ENCODE measurements at regions not wholly inside any gene's neighbourhood (a gene's known extent, or its start where the extent isn't known, plus 50 kb on each side); places are given as distances from the start of the nearest gene placed in this dataset.

DNA sequence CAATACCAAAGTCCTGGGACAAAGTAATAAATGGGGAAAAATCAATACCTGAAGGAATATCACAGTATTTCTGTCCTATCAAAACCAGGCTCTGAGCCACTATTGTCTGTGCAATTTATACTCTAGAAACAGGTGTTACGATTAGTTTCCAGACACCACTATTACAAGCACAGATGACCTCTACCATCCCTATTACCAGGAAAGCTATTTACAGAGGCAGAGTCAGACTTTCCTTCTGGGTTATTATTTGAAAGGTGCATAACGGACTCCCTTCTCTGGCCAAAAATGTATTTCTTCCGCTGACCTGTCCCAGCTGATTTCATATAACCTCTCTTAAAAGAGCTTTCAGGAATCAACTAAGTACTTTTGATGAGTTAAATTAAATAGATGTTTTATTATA is 154.6 kb upstream of the LRRC7 start:
- intact Hi-C loops (cut with micrococcal nuclease) = no loop called here

DNA sequence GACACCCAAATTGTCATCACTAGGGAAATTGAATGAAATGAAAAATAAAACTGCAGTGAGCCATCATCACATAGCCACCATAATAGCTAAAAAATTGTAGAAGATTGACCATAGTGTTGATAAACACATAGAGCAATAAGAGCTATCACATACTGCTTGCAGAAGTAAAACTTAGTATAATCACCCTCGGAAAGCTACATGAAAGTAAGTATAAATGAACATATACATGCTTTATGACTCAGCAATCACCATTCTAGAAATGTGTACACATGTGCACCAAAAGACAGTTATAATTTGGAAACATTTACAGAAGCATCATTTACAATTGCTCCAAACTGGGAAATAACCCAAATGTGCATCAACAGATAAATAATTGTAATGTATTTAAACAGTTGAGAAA is 153.1 kb upstream of the LRRC7 start:
- intact Hi-C loops (cut with micrococcal nuclease) = no loop called here

DNA sequence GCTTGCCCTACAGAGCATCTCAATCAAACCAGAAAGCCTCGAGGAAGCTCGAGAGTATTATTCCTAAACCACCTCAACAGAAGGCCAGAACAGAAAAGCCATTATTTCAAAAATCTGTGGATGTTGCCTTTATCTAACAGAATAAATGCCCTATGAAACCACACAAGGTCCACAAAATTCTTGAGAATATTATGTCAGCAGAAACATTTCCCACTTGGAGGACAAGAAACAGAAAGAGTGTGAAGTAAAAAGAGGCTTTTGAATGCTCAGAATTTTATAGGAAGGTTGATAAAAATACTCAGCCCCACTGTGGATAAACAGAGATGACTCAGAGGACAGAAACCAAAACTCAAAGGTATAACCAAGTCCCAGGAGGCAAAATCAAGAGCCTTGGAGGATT is 146.4 kb upstream of the LRRC7 start:
- intact Hi-C loops (cut with micrococcal nuclease) = no loop called here

DNA sequence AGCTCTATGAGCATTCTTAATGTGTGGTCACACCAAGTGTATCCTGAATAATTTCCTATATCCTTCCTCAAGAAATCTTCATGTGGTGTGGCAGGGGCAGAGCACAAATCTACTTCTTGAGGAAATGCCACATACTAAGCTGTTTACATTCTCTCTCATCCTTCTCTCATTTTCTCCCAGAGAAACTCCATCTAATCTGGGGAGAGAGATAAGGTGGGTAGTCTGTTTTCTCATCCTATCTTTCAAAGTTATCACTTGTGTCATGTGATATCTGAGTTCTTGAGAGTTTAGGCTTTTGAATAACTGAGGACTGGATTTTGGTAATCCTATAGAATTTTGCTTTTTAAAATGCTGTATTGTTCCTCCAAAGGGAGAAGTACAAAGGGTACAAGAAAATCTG is 141.9 kb upstream of the LRRC7 start:
- intact Hi-C loops (cut with micrococcal nuclease) = no loop called here

DNA sequence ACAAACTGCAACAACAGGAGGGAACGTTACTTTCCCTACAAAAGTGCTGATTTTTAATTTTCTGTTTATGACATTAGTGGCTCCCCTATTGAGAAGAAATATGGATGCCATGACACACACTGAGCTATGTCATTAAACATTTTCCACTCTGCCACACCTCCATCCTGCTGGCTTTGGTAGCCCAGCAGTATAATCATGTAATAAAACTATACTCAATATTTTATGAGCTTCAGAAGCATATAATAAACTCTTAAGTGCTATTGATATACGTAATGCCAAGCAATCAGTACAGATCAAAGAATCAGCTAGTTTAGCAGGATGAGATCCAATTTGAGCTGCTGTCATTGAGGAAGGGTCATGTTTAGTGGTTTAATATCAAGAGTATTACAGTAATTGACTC is 141.3 kb upstream of the LRRC7 start:
- intact Hi-C loops (cut with micrococcal nuclease) = no loop called here

DNA sequence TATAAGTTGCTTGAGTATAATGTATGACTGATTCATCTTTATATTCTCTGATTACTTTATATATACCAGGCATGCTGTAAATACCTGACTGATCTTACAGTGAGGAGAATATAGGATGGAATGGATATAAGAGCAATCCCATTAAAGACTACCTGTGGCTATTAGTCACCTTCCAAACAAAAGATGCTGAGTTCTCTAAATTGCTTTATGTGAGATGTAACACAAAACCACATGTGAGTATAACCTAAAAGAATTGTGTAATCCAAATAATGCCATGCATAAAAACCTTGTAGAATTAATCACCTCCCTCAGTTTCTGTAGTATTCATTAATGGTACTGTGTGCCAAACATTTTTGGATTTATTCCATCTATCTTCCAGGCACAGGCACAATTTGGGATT is 134.6 kb upstream of the LRRC7 start:
- intact Hi-C loops (cut with micrococcal nuclease) = no loop called here

DNA sequence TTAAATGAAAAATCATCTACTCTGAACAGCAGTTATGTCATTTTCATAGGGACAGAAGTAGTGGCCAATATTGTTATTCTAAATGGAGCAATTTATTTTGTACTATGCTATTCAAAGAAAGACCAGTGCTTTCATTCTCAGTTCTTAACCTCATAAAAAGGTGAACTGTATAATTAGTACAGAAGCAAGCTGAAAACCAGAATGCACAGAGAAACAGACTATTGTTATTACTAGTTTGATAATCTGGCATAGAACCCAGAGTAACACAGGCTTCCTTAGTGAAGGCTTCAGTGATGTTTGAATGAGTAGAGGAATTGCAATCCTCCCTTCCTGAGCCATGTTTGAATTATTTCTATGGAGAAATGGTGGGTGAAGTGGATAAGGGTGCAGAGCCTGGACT is 131.6 kb upstream of the LRRC7 start:
- intact Hi-C loops (cut with micrococcal nuclease) = no loop called here

DNA sequence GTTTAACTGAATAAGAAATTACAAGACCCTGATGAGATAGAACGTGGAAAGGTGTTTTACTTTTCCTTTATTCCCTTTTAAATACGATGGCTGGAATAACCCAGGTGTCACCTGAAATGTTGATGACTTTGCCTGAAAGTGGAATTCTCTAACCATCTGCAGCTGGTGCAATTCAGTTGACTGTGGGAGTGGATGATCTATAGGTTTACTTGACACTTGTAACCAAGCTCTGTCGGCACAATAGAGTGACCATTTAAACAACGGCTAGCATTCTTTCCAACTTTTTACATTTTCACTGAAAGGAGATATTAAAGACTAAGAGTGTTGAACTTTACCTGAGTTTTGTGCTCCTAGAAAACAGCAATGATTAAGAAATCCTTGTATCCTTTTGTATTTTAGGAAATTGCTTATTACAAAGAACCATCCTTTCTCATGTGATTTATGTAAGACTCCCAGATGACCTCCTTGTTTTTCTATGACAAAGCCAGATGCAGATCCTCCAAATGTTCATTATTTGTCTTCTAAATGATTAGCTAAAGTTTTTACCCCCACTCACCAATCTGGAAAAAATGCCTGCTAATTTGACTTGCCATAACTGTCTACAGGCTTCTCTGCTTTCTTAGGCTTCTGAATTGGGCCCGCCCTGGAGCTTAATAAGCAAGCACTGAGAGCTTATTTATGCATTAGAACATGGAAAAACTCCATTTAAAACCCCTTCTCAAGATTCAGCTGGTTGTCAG is 129.5 kb upstream of the LRRC7 start:
- intact Hi-C loops (cut with micrococcal nuclease) = no loop called here

DNA sequence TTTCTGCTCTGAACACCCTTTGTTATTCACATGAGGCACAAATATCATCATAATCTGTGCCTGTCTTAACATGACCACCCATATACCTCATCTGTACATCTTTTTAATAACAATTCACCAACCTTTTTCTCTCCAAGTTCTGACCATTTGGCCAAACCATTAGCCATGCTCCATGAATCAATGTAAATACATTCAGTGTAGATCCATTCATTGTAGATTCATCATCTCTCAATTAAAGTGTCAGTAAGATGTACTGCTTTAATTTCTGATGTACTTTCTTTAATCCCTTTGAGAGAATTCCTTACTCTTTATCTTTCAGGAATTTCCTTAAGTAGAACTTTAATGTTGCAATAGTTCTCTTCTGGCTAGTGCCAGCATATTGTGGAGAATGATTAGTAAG is 126.2 kb upstream of the LRRC7 start:
- intact Hi-C loops (cut with micrococcal nuclease) = no loop called here

DNA sequence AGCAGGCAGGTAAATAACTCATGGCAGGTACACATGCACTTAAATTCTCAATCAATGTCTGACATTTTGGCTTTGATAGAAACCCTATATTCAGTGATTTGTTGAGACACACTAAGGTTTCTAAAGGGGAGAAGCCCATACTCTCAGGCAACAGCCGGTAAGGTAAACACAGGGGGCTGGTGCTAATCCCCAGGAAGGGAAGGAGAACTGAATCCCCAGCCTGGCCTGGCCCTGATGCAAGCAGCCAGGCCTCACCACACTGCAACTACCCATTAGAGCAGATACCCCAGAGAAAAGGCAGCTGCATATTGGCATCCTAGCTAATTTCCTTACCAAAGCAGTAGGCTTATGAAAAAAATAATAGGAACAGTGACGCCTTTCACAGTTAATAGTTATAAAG is 116.5 kb upstream of the LRRC7 start:
- intact Hi-C loops (cut with micrococcal nuclease) = no loop called here

DNA sequence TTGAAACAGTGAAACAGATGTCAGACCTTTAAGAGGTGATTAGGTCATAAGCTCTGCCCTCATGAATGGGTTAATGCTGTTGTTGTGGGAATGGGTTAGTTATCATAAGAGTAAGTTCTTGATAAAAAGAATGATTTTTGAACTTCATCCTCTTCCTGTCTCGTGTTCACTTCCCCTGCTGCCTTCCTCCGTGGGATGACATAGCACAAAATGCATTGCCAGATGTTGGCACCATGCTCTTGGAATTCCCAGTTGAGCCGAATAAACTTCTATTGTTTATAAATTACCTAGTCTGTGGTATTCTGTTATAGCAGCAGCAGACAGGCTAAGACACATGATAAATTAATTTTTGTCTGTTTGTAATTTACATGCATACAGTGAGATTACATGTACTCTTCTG is 112.0 kb upstream of the LRRC7 start:
- intact Hi-C loops (cut with micrococcal nuclease) = no loop called here

DNA sequence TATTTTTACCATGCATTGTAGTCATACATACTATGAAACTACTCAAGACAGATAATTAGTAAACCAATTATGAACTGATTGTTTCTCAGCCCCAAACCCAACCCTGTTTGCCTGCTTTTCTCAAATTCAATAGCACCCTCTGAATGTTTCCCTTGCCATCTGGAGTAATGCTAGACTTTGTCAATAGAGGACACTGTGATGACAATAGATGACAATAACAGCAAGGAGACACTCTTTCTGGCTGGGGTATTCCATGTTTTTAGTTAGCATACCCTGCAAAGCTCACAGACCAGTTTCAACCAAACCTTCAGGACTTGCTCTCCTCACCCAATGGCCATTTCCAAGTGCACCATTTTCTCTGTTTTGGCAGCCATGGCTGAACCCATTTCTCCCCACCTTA is 108.5 kb upstream of the LRRC7 start:
- intact Hi-C loops (cut with micrococcal nuclease) = no loop called here

DNA sequence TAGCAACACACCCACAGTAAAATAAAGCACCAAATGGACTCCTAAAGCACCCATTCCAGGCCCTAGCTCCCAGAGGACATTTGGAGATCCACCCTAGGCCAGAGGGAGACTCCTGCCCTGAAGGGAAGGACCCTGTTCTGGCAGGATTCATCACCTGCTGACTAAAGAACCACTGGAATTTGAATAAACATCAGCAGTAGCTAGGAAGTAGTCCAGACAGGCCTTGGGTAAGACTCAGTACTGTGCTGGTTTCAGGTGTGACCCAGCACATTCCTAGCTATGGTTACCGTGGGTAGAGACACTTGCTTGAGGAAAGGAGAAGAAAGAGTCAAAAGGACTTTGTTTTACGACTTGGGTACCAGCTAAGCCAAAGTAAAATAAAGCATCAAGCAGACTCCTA is 92.7 kb upstream of the LRRC7 start:
- intact Hi-C loops (cut with micrococcal nuclease) = no loop called here

DNA sequence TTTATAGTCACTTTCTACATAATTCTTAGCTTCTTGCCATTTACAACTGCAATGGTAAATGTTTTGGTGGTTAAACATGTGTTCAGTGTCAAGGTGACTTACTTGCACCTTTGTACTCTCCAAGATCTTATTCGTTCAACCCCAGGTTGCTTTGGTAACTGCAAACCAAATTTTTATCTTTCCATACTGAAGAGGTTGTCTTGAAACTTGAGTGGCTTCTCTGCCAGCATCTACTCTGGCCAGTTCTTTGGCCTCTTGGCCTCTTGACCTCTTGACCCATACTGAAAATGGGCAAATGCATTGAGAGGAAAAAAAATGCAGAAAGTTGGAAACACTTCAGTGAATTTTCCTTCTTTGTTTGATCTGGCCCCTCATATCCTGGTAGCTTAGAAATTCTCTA is 88.0 kb upstream of the LRRC7 start:
- intact Hi-C loops (cut with micrococcal nuclease) = no loop called here

DNA sequence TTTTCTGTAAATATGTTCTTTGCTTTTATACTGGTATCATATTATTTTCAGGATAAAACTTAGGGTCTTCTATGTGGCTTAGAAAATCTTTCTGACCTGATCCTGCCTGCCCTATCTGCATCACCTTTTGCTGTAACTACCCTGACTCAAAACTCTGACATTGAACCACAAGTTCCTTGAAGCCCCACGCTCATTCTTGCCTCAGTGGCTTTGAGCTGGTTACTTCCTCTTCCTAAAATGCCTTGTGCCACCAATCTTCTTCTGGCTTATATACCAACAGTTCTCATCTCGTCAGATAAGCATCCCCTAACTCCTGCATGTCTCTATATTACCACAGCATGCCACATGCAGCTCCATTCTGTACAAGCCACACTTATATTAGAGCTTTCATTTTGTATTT is 84.5 kb upstream of the LRRC7 start:
- intact Hi-C loops (cut with micrococcal nuclease) = no loop called here

DNA sequence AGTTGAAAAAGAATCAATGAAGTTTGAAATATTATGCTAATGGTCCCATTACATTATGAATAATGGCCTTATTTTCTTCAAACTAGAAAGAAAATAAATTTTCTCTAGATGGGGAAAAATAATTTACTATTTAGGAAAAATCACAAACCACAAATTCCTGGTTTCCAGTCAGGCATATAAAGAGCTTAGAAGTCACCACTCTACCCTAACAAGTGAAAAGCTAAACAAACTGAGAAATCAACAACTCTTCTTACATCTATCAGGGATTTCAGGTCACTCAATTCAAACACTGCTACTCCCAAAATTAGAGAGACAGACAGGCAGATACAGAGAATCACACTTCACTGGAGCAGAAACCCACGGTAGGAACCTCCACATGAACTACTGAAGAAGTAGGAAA is 82.1 kb upstream of the LRRC7 start:
- intact Hi-C loops (cut with micrococcal nuclease) = no loop called here

DNA sequence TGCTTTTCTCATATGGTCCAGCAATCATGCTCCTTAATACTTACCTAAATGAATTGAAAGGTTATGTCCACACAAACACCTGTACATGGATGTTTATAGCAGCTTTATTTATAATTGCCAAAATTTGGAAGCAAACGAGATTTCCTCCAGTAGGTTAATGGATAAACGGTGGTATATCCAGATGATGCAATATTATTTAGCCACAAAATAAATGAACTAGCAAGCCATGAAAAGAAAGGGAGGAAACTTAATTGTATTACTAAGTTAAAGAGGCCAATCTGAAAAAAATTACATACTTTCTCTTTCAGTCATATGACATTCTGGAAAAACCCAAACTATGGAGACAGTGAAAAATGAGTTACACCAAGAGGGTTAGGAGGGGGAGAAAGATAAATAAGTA is 76.3 kb upstream of the LRRC7 start:
- intact Hi-C loops (cut with micrococcal nuclease) = no loop called here

DNA sequence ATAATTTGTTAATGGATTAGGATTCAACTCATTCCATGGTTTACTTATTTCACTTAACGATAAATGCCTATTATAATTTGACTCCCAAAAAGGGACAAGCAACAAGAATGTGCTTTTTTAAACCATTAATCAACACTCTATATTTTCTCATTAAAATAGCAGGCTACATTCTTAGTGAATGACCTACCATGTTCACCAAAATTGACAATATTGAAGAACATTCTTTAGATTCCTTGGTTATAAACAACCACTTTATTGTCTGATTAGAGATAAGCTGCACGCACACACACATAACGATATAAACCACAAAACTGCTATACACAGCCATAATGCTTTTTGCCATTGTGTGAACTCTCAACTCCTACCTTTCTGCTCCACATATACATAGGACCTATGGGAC is 75.4 kb upstream of the LRRC7 start:
- intact Hi-C loops (cut with micrococcal nuclease) = no loop called here

DNA sequence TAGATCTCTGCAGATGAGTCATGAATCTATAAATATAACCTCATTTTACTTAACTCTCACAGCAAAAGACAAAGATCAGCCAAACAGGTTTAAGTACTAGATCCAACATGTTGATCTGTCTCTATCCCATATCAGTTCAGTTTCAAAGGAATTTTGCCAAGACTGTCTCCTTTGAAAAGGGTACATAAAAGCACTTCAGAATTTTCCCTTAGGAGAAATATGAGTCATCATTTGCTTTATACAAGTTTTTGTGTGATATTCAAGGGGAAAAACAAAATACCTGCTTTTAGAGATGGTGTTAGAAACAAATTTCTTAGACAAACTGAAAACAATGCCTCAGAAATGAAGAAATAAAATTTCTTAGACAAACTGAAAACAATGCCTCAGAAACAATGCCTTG is 73.5 kb upstream of the LRRC7 start:
- intact Hi-C loops (cut with micrococcal nuclease) = no loop called here

DNA sequence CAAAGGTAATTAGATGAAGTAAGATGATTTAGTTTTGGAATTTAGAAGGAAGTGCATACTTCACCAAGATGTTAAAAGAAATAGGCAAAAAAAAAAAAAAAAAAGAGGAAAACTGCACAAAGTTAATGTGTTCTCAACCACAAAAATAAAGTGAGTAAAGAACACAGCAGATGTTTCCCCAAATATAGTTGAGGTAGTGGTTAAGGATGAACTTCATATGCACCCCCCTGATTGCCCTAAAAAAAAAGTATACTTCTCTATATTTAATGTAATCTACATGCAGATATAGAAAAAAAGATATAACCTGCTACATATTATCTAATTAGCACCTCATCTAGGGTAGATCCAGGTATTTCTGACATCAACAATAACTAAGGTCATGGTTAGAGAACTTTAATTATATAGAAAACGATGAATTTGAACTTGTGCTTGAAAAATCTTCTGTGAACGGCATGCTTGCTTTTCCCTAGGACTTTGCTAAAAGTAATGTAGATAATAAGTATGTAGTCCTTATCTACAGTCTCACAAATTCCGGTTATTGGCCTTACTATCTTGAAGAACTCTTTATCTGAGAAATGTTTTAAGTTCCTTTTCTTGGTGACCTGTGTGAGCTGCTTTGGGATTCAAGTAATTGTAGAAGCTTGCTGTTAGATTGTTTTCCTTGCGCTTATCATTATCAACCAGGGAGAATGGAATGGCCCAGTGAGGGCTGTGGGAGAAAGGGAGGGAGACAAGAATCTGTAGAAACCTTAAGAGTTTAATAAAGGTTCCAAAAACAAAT is 70.1 kb upstream of the LRRC7 start:
- intact Hi-C loops (cut with micrococcal nuclease) = no loop called here

DNA sequence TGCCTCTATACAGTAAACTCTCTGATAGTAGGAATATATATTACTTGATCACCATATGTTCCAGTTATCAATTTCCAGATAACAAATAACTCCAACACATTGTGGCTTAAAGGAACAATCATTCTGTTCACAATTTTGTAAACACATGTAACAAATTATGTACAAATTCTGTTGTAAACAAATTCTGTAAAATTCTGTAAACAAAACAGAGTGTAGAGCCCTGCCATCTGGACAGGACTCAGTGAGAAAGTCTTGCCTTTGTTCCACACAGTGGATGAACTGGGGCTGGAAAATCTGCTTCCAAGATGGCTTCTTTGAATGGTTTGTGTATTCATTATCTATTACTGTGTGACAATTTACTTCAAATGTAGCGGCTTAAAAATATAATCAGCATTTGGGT is 69.0 kb upstream of the LRRC7 start:
- intact Hi-C loops (cut with micrococcal nuclease) = no loop called here

DNA sequence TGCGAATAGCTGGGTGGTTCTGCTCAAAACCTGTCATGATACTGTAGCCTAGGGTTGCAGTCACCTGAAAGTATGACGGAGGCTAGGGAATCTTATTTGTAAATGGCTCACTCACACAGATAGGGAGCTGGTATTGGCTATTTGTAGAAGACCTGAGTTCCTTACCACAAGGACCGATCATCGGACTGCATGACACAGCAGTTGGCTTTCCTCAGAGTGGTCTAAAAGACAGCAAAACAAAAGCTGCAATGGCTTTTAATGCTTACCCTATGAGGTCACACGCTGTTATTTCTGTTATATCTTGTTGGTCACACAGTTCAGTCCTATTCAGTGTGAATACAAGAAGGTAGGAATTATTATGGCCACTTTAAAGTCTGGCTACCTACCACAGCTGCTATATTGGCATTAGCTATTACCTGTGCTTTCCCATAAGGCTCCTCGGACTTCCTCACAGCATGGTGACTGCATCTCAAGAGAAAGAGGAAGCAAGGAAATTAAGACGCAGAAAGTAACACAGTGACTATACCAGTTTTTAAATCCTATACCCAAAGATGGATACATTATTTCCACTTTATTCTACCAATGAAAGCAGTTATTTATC is 68.4 kb upstream of the LRRC7 start:
- intact Hi-C loops (cut with micrococcal nuclease) = no loop called here

DNA sequence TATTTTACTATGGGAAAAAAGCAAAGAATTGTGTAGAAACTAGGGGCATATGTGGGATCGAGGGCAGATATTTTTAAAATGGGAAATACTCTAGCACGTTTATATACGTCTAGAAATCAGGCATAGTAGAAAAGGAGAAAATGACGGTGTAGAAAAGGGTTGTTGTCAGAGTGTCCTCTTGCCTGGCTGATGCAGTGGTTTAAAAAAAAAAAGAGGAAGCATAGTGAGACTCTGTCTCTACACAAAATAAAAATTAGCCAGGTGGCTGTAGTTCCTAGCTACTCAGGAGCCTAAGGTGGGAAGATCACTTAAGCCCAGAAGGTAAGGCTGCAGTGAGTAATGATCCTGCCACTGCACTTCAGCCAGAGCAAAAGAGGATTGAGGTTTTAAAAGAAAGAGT is 64.7 kb upstream of the LRRC7 start:
- intact Hi-C loops (cut with micrococcal nuclease) = no loop called here

Data from T-helper 1 cell treated with Interleukin-12 subunit alpha and Interleukin-12 subunit beta and Interleukin-4 antibody, amounts not matched to agents 30 ng/mL and 1 ng/mL, for 36 hours (primary cell).